H1 (cell line): ENCODE measurements at regions not wholly inside any gene's neighbourhood (a gene's known extent, or its start where the extent isn't known, plus 50 kb on each side); places are given as distances from the start of the nearest gene placed in this dataset.

Source experiments
- ATF3 ChIP-seq: IDR thresholded peaks from 2 replicates; pipeline ENCODE4 v1.6.1; 2011; ENCODE audit warnings: low read depth, mild to moderate bottlenecking, low read length; ENCODE audit not compliant: insufficient read depth
- CHD7 ChIP-seq: fragments of 300-600 bp; sonication (generic); IDR thresholded peaks from 2 replicates; pipeline ENCODE4 v1.7.1; 2012; ENCODE audit warnings: low read length, moderate library complexity, mild to moderate bottlenecking, inconsistent platforms; ENCODE audit not compliant: insufficient replicate concordance
- CTCF ChIP-seq, 3 experiments: IDR thresholded peaks; 1 replicate in 2 of 3; 2 replicates in 1 of 3; pipeline versions ENCODE4 v1.5.1 to v1.6.1; 2011; ENCODE audit warnings: low read length in 3 of 3, mild to moderate bottlenecking in 3 of 3, inconsistent platforms in 2 of 3, low read depth in 1 of 3, moderate library complexity in 1 of 3; ENCODE audit not compliant: insufficient read depth in 1 of 3; ENCODE audit errors: control extremely low read depth in 1 of 3
- E2F6 ChIP-seq: IDR thresholded peaks from 2 replicates; pipeline ENCODE4 v1.6.1; 2012; ENCODE audit warnings: inconsistent platforms
- FOSL1 ChIP-seq: IDR thresholded peaks from 2 replicates; pipeline ENCODE4 v1.6.1; 2011; ENCODE audit warnings: mild to moderate bottlenecking, low read depth, low read length, moderate library complexity; ENCODE audit not compliant: insufficient read depth
- RAD21 ChIP-seq, 2 experiments: IDR thresholded peaks in 1 of 2; conservative IDR thresholded peaks in 1 of 2; 2 replicates each; pipeline ENCODE4 v1.6.1; 2011; ENCODE audit warnings: low read depth in 2 of 2, low read length in 2 of 2, improper control_type of control experiment in 1 of 2, inconsistent platforms in 1 of 2, mild to moderate bottlenecking in 1 of 2, moderate library complexity in 1 of 2
- RXRA ChIP-seq: IDR thresholded peaks from 2 replicates; pipeline ENCODE4 v1.6.1; 2011; ENCODE audit warnings: low read depth, mild to moderate bottlenecking, low read length, moderate library complexity; ENCODE audit not compliant: insufficient read depth

GRCh38 chr2:8498994-8499393 is 182.9 kb upstream of the ID2 start (continued):
- TF ChIP-seq CHD7: no peak
- no peak for TF ChIP-seq FOSL1
- TF ChIP-seq CTCF (IDR thresholded peaks at IDR 0.05; ENCODE audit: control extremely low read depth in 1 of 3, insufficient read depth in 1 of 3, low read depth in 1 of 3, low read length in 3 of 3): no peak
- TF ChIP-seq RXRA: no peak
- no peak for TF ChIP-seq E2F6
- no peak for TF ChIP-seq ATF3
- no peak for TF ChIP-seq RAD21 (IDR thresholded peaks at IDR 0.05 in 1 of 2, conservative IDR thresholded peaks at IDR 0.05 in 1 of 2; ENCODE audit: low read depth in 2 of 2, low read length in 2 of 2)
